ENCODE measurements at regions not wholly inside any gene's neighbourhood (a gene's known extent, or its start where the extent isn't known, plus 50 kb on each side); places are given as distances from the start of the nearest gene placed in this dataset.

GRCh38 chr18:41665210-41665609, 289.8 kb upstream of the PIK3C3 start:
- H3K27me3 Mint-ChIP-seq: no peaks in the 10 kb centered on the region
- H3K4me3 Mint-ChIP-seq: no peak overlapping the region
- H3K36me3 Mint-ChIP-seq (ENCODE audit: low read depth): no peaks in the 10 kb centered on the region
- ChIA-PET POLR2A (no interaction called here), CTCF (no interaction called here)
- intact Hi-C loops (cut with DNase I, micrococcal nuclease): no loop called here
- H3K4me1 Mint-ChIP-seq: no peaks in the 10 kb centered on the region
- H3K27ac Mint-ChIP-seq: no peak overlapping the region
- DNase-seq: no peak
- H3K9me3 Mint-ChIP-seq (ENCODE audit: low read depth): peaks cover 2% of the 10 kb centered on the region
- ATAC-seq: no peak

- intact Hi-C loops (cut with DNase I, micrococcal nuclease): no loop called here
- no peak overlapping the region for H3K27ac Mint-ChIP-seq
- H3K4me1 Mint-ChIP-seq: no peaks in the 10 kb centered on the region
- no peaks in the 10 kb centered on the region for H3K27me3 Mint-ChIP-seq
- no peaks in the 10 kb centered on the region for H3K36me3 Mint-ChIP-seq (ENCODE audit: low read depth)
- ATAC-seq (no peak), DNase-seq (no peak)
- H3K4me3 Mint-ChIP-seq: no peak overlapping the region
- POLR2A ChIA-PET: no interaction called here
- peaks cover 2% of the 10 kb centered on the region for H3K9me3 Mint-ChIP-seq (ENCODE audit: low read depth)
- CTCF ChIA-PET: no interaction called here
Observed at GRCh38 chr18:41660654-41661053, 294.4 kb upstream of the PIK3C3 start.

GRCh38 chr18:41659438-41660130, 295.4 kb upstream of the PIK3C3 start:
- Mint-ChIP-seq H3K27me3 (no peaks in the 10 kb centered on the region), H3K9me3 (ENCODE audit: low read depth) (peaks cover 2% of the 10 kb centered on the region), H3K27ac (no peak overlapping the region), H3K4me3 (no peak overlapping the region), H3K4me1 (no peaks in the 10 kb centered on the region), H3K36me3 (ENCODE audit: low read depth) (no peaks in the 10 kb centered on the region)
- intact Hi-C loops (cut with DNase I, micrococcal nuclease): no loop called here
- DNase-seq: no peak
- CTCF ChIA-PET: no interaction called here
- no peak for ATAC-seq
- POLR2A ChIA-PET: no interaction called here

GRCh38 chr18:41657189-41657588, 297.8 kb upstream of the PIK3C3 start:
- ChIA-PET POLR2A (no interaction called here), CTCF (interaction anchor here (0.7 kb wide), 1 partner anchor 175 kb away, joined by 3 read pairs; no protein-coding TSS in a partner anchor)
- H3K9me3 Mint-ChIP-seq (ENCODE audit: low read depth): peaks cover 2% of the 10 kb centered on the region
- H3K4me1 Mint-ChIP-seq: no peaks in the 10 kb centered on the region
- intact Hi-C loops (cut with DNase I, micrococcal nuclease): no loop called here
- H3K4me3 Mint-ChIP-seq: no peak overlapping the region
- no peaks in the 10 kb centered on the region for H3K27me3 Mint-ChIP-seq
- H3K36me3 Mint-ChIP-seq (ENCODE audit: low read depth): no peaks in the 10 kb centered on the region
- DNase-seq (no peak), ATAC-seq (no peak)
- no peak overlapping the region for H3K27ac Mint-ChIP-seq

- Mint-ChIP-seq H3K4me3 (no peak overlapping the region), H3K27me3 (no peaks in the 10 kb centered on the region), H3K27ac (no peak overlapping the region), H3K9me3 (ENCODE audit: low read depth) (no peaks in the 10 kb centered on the region), H3K4me1 (no peaks in the 10 kb centered on the region), H3K36me3 (ENCODE audit: low read depth) (no peaks in the 10 kb centered on the region)
- ChIA-PET CTCF (no interaction called here), POLR2A (no interaction called here)
- intact Hi-C loops (cut with DNase I, micrococcal nuclease): no loop called here
- no peak for DNase-seq
- ATAC-seq: no peak
Observed at GRCh38 chr18:41655074-41655473, 300.0 kb upstream of the PIK3C3 start.

GRCh38 chr18:41647914-41648313, 307.1 kb upstream of the PIK3C3 start:
- no peak for ATAC-seq
- intact Hi-C loops (cut with DNase I, micrococcal nuclease): no loop called here
- Mint-ChIP-seq H3K4me3 (no peak overlapping the region), H3K36me3 (ENCODE audit: low read depth) (no peaks in the 10 kb centered on the region), H3K4me1 (no peaks in the 10 kb centered on the region), H3K27ac (no peak overlapping the region), H3K9me3 (ENCODE audit: low read depth) (no peaks in the 10 kb centered on the region), H3K27me3 (no peaks in the 10 kb centered on the region)
- DNase-seq: no peak
- ChIA-PET POLR2A (no interaction called here), CTCF (no interaction called here)

GRCh38 chr18:41646915-41647620, 308.0 kb upstream of the PIK3C3 start:
- intact Hi-C loops (cut with DNase I, micrococcal nuclease): no loop called here
- no peak for ATAC-seq
- ChIA-PET POLR2A (no interaction called here), CTCF (no interaction called here)
- no peak for DNase-seq
- Mint-ChIP-seq H3K4me1 (no peaks in the 10 kb centered on the region), H3K27ac (no peak overlapping the region), H3K36me3 (ENCODE audit: low read depth) (no peaks in the 10 kb centered on the region), H3K9me3 (ENCODE audit: low read depth) (no peaks in the 10 kb centered on the region), H3K27me3 (no peaks in the 10 kb centered on the region), H3K4me3 (no peak overlapping the region)

GRCh38 chr18:41645589-41646360, 309.3 kb upstream of the PIK3C3 start:
- H3K36me3 Mint-ChIP-seq (ENCODE audit: low read depth): no peaks in the 10 kb centered on the region
- intact Hi-C loops (cut with DNase I, micrococcal nuclease): no loop called here
- no peaks in the 10 kb centered on the region for H3K4me1 Mint-ChIP-seq
- no peak for DNase-seq
- no peak overlapping the region for H3K4me3 Mint-ChIP-seq
- ChIA-PET CTCF (no interaction called here), POLR2A (no interaction called here)
- no peaks in the 10 kb centered on the region for H3K9me3 Mint-ChIP-seq (ENCODE audit: low read depth)
- H3K27me3 Mint-ChIP-seq: no peaks in the 10 kb centered on the region
- no peak for ATAC-seq
- no peak overlapping the region for H3K27ac Mint-ChIP-seq

GRCh38 chr18:41644466-41644865, 310.6 kb upstream of the PIK3C3 start:
- DNase-seq (no peak), ATAC-seq (no peak)
- H3K27me3 Mint-ChIP-seq: no peaks in the 10 kb centered on the region
- H3K27ac Mint-ChIP-seq: no peak overlapping the region
- no peaks in the 10 kb centered on the region for H3K36me3 Mint-ChIP-seq (ENCODE audit: low read depth)
- intact Hi-C loops (cut with DNase I, micrococcal nuclease): no loop called here
- H3K9me3 Mint-ChIP-seq (ENCODE audit: low read depth): no peaks in the 10 kb centered on the region
- H3K4me1 Mint-ChIP-seq: no peaks in the 10 kb centered on the region
- ChIA-PET CTCF (no interaction called here), POLR2A (no interaction called here)
- no peak overlapping the region for H3K4me3 Mint-ChIP-seq

GRCh38 chr18:41643427-41643826, 311.6 kb upstream of the PIK3C3 start:
- intact Hi-C loops (cut with DNase I, micrococcal nuclease): no loop called here
- POLR2A ChIA-PET: no interaction called here
- no peaks in the 10 kb centered on the region for H3K4me1 Mint-ChIP-seq
- ATAC-seq (no peak), DNase-seq (no peak)
- H3K27me3 Mint-ChIP-seq: no peaks in the 10 kb centered on the region
- no peak overlapping the region for H3K4me3 Mint-ChIP-seq
- no peaks in the 10 kb centered on the region for H3K9me3 Mint-ChIP-seq (ENCODE audit: low read depth)
- CTCF ChIA-PET: no interaction called here
- H3K36me3 Mint-ChIP-seq (ENCODE audit: low read depth): no peaks in the 10 kb centered on the region
- no peak overlapping the region for H3K27ac Mint-ChIP-seq

GRCh38 chr18:41642756-41643155, 312.3 kb upstream of the PIK3C3 start:
- no peaks in the 10 kb centered on the region for H3K36me3 Mint-ChIP-seq (ENCODE audit: low read depth)
- no peaks in the 10 kb centered on the region for H3K27me3 Mint-ChIP-seq
- H3K9me3 Mint-ChIP-seq (ENCODE audit: low read depth): no peaks in the 10 kb centered on the region
- H3K4me1 Mint-ChIP-seq: no peaks in the 10 kb centered on the region
- no peak overlapping the region for H3K4me3 Mint-ChIP-seq
- no peak overlapping the region for H3K27ac Mint-ChIP-seq
- ChIA-PET POLR2A (no interaction called here), CTCF (no interaction called here)
- DNase-seq (no peak), ATAC-seq (no peak)
- intact Hi-C loops (cut with DNase I, micrococcal nuclease): no loop called here

- ATAC-seq: no peak
- ChIA-PET POLR2A (no interaction called here), CTCF (no interaction called here)
- no peaks in the 10 kb centered on the region for H3K9me3 Mint-ChIP-seq (ENCODE audit: low read depth)
- H3K27me3 Mint-ChIP-seq: no peaks in the 10 kb centered on the region
- H3K36me3 Mint-ChIP-seq (ENCODE audit: low read depth): no peaks in the 10 kb centered on the region
- no peak for DNase-seq
- H3K4me3 Mint-ChIP-seq: no peak overlapping the region
- no peaks in the 10 kb centered on the region for H3K4me1 Mint-ChIP-seq
- intact Hi-C loops (cut with DNase I, micrococcal nuclease): no loop called here
- H3K27ac Mint-ChIP-seq: no peak overlapping the region
Observed at GRCh38 chr18:41639218-41639617, 315.8 kb upstream of the PIK3C3 start.

All from activated CD4-positive, alpha-beta T cell treated with anti-CD3 and anti-CD28 coated beads for 36 hours (primary cell).